CD4-positive, alpha-beta T cell treated with Interleukin-12 subunit alpha and Interleukin-12 subunit beta, for 1 hour (primary cell): ENCODE measurements at regions not wholly inside any gene's neighbourhood (a gene's known extent, or its start where the extent isn't known, plus 50 kb on each side); places are given as distances from the start of the nearest gene placed in this dataset.
"Not testable (repeated sequence)": the region's sequence is repeated elsewhere in the genome, so short reads cannot be mapped to it uniquely, and the experiment has no call there.

Experiments
- DNase-seq: peaks from one replicate; pipeline ENCODE4 v3.0.0-alpha.2; 2020

GRCh38 chr4:57832083-57832482 lies 721.9 kb upstream of the IGFBP7 start:
- DNase-seq = no peak

- no peak for DNase-seq
Measured at GRCh38 chr4:57789666-57790065, 679.5 kb upstream of the IGFBP7 start.

GRCh38 chr4:57777876-57778275 lies 667.7 kb upstream of the IGFBP7 start:
- no peak for DNase-seq

GRCh38 chr4:57774681-57775080 lies 664.5 kb upstream of the IGFBP7 start:
- no peak for DNase-seq

GRCh38 chr4:57774171-57774570 lies 664.0 kb upstream of the IGFBP7 start:
- DNase-seq = no peak

DNA sequence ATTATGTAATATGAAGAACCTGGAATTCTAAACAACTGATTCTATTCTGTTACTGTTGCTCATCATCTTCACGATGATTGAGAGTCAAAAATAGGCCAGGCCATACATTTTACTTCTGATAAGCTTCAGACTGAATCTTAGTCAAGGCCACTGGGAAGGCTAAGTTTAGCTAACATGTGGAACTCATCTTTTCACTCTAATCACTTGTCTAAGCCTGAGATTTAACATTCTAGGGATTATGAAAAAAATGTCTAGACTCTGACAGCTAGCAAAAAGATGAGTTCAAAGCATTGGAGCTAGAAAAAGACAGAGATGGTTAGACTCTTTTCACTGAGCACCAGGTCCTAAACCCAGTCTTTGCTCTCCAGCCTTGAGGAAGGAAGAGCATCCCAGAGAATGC lies 656.2 kb upstream of the IGFBP7 start:
- DNase-seq = no peak

GRCh38 chr4:57764856-57765255 lies 654.7 kb upstream of the IGFBP7 start:
- no peak for DNase-seq

- no peak for DNase-seq
Measured at GRCh38 chr4:57763070-57763469, 652.9 kb upstream of the IGFBP7 start.

DNA sequence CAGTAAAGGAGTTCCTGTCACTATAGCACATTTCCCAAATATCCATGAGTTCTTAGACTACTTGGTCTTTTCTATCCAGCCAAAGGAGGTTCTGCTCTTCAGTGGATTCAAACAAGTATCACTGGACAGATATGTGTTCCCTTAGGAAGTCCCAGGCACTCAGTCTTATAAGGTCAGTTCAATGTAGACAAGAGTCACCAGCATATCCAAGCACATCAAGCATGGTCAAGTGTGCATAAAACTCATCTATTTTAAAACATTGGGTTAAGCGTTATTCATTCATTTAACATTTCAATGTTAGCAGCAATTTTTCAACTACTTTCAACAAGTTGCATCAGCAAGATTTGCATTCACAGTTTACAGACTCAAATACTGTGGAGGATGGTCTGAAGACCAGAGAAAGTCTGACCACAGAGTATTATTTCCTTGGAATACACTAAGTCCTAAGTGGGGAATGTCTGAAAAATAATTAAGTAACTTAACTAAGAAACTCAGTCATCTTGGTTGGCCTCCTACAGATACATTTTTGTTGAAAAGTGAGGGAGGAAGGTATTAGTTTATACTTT lies 630.5 kb upstream of the IGFBP7 start:
- DNase-seq = no peak

DNA sequence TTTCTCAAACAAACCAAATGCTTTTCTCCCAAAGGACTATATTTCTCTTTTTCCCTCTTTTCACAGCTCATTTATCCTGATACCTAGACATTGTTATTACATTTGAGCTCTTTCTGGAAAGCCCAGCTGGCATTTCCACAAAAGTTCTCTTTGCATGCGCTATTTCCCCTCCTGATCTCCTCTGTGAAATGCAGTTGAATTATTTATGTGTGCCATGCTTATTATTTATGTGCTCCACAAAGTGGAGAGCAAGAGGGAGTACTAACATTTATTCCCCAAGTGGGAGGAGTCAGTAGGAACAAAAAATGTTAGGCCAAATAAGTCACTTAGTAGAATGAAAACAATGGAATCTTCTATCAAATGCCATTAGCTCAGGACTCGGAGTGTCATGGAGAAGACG lies 626.6 kb upstream of the IGFBP7 start:
- no peak for DNase-seq

DNA sequence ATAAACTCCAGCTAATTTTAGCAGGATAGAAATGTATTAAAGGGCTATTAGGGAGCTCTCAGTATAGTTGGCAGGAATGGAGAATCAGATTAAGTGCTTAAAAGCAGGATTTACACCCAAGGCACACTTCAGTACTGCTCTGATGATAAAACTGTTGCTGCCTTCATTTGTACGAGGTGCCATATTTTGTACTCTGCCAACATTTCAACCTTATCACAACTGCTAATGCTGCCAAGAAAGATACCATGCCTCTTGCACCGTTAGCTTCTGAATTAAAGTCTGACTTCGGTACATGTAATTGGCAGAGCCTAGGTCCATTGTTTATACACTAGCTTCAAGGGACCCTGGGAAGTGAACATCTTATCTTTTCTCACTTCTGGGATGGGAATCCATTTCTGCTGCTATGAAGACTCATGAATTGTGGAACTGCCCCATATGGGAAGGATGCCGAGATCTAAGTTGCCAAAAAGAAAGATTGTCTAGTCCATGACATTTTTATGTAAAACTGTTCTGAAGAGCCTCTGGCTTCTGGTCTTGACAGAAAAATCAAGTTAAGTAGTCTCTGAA lies 624.0 kb upstream of the IGFBP7 start:
- no peak for DNase-seq

DNA sequence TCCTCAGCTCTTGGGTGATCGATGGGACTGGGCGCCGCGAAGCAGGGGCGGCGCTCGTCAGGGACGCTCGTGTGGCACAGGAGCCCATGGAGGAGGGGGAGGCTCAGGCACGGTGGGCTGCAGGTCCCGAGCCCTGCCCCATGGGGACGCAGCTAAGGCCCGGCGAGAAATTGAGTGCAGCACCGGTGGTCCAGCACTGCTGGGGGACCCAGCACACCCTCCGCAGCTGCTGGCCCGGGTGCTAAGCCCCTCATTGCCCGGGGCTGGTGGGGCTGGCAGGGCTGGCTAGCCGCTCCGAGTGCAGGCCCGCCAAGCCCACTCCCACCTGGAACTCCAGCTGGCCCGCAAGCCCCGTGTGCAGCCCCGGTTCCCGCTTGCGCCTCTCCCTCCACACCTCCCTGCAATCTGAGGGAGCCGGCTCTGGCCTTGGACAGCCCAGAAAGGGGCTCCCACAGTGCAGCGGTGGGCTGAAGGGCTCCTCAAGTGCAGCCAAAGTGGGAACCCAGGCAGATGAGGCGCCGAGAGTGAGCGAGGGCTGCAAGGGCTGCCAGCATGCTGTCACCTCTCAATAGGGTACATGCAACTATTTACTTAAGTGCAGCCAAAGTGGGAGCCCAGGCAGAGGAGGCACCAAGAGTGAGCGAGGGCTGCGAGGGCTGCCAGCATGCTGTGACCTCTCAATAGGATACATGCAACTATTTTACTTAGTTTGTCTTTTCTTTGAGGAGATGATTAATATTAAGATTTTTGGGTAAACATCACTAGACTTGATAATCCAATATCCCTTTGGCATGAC lies 619.8 kb upstream of the IGFBP7 start:
- DNase-seq = not testable (repeated sequence)

DNA sequence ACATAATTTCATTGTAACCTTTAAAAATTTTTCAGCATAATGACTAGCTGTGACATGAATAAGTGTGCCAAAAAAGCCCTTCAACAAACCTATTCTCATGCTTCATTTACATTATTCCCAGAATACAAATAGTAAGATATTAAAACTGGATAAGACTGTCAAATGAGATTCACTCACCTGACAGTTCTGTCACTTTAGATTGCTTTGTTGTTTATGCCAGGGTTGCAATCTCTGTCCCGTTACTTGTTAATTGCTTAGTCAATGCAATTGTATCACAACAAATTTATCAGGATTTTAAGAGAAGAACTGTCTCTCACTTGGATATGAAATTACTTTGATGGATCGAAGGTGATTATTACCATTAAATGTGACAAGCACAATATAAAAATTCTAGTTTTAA lies 616.0 kb upstream of the IGFBP7 start:
- DNase-seq = no peak

- DNase-seq = no peak
Measured at GRCh38 chr4:57719456-57719855, 609.3 kb upstream of the IGFBP7 start.

- not testable (repeated sequence) for DNase-seq
Measured at GRCh38 chr4:57714313-57714712, 604.1 kb upstream of the IGFBP7 start.

- no peak for DNase-seq
Measured at GRCh38 chr4:57710053-57710452, 599.9 kb upstream of the IGFBP7 start.

DNA sequence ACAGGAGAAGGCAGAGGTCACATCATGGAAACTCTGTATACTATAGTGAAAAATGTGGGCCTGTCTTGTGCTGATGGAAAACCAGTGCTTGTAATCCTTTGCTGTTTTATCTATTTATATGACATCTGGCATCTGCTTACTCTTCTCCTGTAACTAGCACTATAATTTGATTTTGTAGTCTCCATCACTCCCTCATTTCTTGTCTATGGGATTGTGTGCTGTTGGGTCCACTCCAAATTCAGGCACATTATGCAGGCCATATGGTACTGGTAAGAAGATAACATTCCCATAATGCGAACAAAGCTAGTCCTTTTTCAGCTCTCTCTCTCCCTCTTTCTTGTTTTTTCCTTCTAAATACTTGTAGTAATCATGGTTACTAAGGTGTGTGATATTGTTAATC lies 581.2 kb upstream of the IGFBP7 start:
- no peak for DNase-seq

DNA sequence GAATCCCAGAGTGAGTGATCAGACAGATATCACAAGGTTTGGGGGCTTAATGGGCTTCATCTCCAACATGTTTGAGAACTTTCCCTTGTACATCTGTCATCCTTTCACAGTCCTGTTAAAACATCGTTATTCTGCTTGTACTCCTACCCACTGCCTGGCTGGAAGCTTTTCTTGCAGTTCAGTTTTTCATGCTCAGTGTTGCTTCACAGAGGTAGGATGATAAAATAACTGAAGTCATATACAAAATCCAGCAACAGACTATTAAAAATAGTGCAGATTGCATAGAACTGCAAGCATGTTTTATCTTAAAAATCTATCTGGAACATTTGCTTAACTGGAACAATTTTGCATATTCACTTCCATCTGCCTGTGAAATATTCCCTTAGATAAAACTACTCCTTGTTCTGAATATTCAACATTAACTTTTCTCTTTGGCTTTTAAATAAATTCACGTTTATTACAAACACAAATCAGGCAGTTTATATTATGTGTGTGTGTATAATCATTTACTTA lies 579.6 kb upstream of the IGFBP7 start:
- no peak for DNase-seq

DNA sequence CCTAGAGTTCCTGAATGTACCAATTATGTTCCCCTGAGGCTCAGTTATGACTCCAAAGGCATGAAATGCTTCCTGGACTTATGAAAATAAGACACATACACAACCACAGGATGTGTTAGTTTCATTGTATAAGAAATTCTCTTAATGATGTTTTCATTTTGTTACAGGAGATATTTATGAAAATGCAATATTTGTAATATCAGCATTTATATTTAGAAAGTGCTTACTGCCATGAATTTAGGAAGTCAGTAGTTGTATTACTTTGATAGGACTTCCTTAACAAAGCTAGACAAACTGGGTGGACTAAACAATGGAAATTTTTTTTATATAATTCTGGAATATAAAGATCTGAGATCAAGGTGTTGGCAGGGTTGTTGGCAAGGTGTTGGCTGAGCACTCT lies 572.1 kb upstream of the IGFBP7 start:
- DNase-seq = no peak

- DNase-seq = no peak
Measured at GRCh38 chr4:57679969-57680368, 569.8 kb upstream of the IGFBP7 start.

DNA sequence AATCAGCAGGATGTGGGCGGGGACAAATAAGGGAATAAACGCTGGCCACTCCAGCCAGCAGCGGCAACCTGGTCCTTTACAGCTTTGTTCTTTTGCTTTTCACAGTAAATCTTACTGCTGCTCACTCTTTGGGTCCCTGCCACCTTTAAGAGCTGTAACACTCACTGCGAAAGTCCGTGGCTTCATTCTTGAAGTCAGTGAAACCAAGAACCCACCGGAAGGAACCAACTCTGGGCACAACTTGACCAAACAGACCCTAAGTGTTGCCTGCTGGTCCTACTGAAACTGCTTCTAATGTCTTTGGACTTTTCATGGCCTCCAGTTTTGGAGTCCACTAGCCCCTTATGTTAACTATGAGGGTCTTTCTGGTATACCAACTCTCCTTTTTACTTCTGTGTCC lies 566.2 kb upstream of the IGFBP7 start:
- no peak for DNase-seq

- DNase-seq = no peak
Measured at GRCh38 chr4:57672846-57673433, 562.8 kb upstream of the IGFBP7 start.

DNA sequence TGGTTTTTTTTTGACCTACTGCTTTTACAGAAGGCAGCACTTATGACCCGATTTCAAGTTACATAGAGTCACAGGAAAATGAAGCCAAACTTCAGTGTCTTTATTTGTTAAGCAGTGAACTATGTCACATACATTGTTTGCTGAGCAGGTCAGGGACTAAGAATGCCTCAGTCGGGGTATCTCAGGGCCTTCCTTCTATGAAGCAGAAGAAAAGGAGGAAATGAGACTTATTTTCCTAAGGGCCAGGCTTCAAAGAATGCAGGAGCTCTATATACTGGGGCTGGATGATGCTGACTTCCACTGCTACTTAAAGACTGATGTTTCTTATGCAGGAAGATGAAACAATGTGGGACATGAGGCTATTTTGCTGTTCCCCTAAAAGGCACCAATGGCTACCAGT lies 558.4 kb upstream of the IGFBP7 start:
- no peak for DNase-seq

DNA sequence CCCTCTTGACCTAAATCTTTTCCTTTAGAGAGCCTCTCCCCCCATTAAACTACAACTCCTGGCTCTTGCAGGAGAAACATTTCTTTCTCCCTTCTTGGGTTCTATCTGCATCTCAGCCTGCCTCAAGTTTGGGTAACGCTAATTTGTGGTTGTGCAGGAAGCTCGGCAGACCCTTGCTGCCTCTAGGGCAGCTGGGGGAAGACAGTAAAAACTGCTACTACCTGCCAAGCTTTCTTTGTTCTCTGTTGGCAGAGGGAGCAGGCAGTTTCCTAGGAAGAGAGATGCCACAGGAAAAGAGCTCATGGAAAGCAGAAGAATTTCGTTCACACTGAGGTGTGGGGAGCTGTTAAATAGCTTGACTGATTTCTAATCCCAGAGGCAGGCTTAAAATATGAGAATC lies 555.6 kb upstream of the IGFBP7 start:
- DNase-seq = no peak
